Activated CD4-positive, alpha-beta T cell treated with anti-CD3 and anti-CD28 coated beads for 48 hours (primary cell): ENCODE measurements at regions not wholly inside any gene's neighbourhood (a gene's known extent, or its start where the extent isn't known, plus 50 kb on each side); places are given as distances from the start of the nearest gene placed in this dataset.

Experiments used
- DNase-seq: peaks from one replicate; pipeline ENCODE4 v3.0.0-alpha.2; 2020

- no peak for DNase-seq
Observed at GRCh38 chr6:130775411-130776012, 51.7 kb upstream of the SMLR1 start.

- DNase-seq = no peak
Observed at GRCh38 chr6:130776287-130776925, 50.8 kb upstream of the SMLR1 start.
